A172 (cell line): ENCODE measurements at regions not wholly inside any gene's neighbourhood (a gene's known extent, or its start where the extent isn't known, plus 50 kb on each side); places are given as distances from the start of the nearest gene placed in this dataset.

ENCODE experiments used
- DNase-seq: peaks from one replicate; pipeline ENCODE4 v3.0.0-alpha.2; 2015; ENCODE audit warnings: low spot score

- DNase-seq, result no peak
Measured at GRCh38 chr2:126827371-126827770, 71.3 kb upstream of the TEX51 start.

- DNase-seq, result no peak
Measured at GRCh38 chr2:126828051-126828450, 70.6 kb upstream of the TEX51 start.

- no peak for DNase-seq
Measured at GRCh38 chr2:126828491-126828890, 70.2 kb upstream of the TEX51 start.

GRCh38 chr2:126831234-126832005 lies 67.3 kb upstream of the TEX51 start:
- peak; percentile 8 for DNase-seq

GRCh38 chr2:126832014-126832413 lies 66.7 kb upstream of the TEX51 start:
- no peak for DNase-seq

GRCh38 chr2:126832757-126833156 lies 65.9 kb upstream of the TEX51 start:
- no peak for DNase-seq

GRCh38 chr2:126834006-126834659 lies 64.6 kb upstream of the TEX51 start:
- DNase-seq, result no peak

GRCh38 chr2:126835261-126835660 lies 63.4 kb upstream of the TEX51 start:
- no peak for DNase-seq

- no peak for DNase-seq
Measured at GRCh38 chr2:126835831-126836230, 62.9 kb upstream of the TEX51 start.

GRCh38 chr2:126836761-126837679 lies 61.7 kb upstream of the TEX51 start:
- no peak for DNase-seq

- DNase-seq, result no peak
Measured at GRCh38 chr2:126837966-126838715, 60.5 kb upstream of the TEX51 start.

GRCh38 chr2:126838716-126838985 lies 60.0 kb upstream of the TEX51 start:
- DNase-seq, result no peak

GRCh38 chr2:126839796-126840195 lies 58.9 kb upstream of the TEX51 start:
- DNase-seq, result no peak

GRCh38 chr2:126843081-126843480 lies 55.6 kb upstream of the TEX51 start:
- DNase-seq, result no peak

GRCh38 chr2:126846241-126846640 lies 52.4 kb upstream of the TEX51 start:
- no peak for DNase-seq
